Fibroblast of lung (primary cell): ENCODE measurements at regions not wholly inside any gene's neighbourhood (a gene's known extent, or its start where the extent isn't known, plus 50 kb on each side); places are given as distances from the start of the nearest gene placed in this dataset.
A peak's percentile ranks its signal among the peaks of the same experiment; 100 is the strongest.

Experiments
- DNase-seq, 2 donors: peaks; one replicate each; pipeline versions ENCODE4 v3.0.0 to v3.0.0-alpha.2; 2010; ENCODE audit warnings: low read depth in 2 of 2
- H2AFZ ChIP-seq: 2 replicates; pipeline ENCODE4 v1.5.1; 2012; ENCODE audit warnings: low read length, control low read depth, inconsistent platforms
- H3K27ac ChIP-seq: 2 replicates; pipeline ENCODE4 v1.5.1; 2011; ENCODE audit warnings: low read length, control low read depth; ENCODE audit not compliant: insufficient read depth
- H3K27me3 ChIP-seq: 2 replicates; pipeline ENCODE4 v1.5.1; 2011; ENCODE audit warnings: mild to moderate bottlenecking, low read length; ENCODE audit not compliant: control insufficient read depth, insufficient read depth
- H3K36me3 ChIP-seq: 2 replicates; pipeline ENCODE4 v1.5.1; 2011; ENCODE audit warnings: low read length; ENCODE audit not compliant: control insufficient read depth, insufficient read depth
- H3K4me1 ChIP-seq: 2 replicates; pipeline ENCODE4 v1.5.1; 2011; ENCODE audit warnings: low read length; ENCODE audit not compliant: control insufficient read depth, insufficient read depth; ENCODE audit errors: extremely low read depth
- H3K4me2 ChIP-seq: 2 replicates; pipeline ENCODE4 v1.5.1; 2011; ENCODE audit warnings: low read length, control low read depth; ENCODE audit not compliant: insufficient read depth; ENCODE audit errors: extremely low read depth
- H3K4me3 ChIP-seq, 4 experiments: fragments of 200-600 bp in 1 of 4; sonication (generic) in 1 of 4; replicated peaks in 1 of 4; 2 replicates each; pipeline ENCODE4 v1.5.1; 2011 to 2016; ENCODE audit warnings: low read length in 4 of 4, low read depth in 3 of 4, mild to moderate bottlenecking in 3 of 4, control low read depth in 2 of 4, inconsistent platforms in 1 of 4, mixed read lengths in 1 of 4; ENCODE audit not compliant: insufficient read depth in 1 of 4; ENCODE audit errors: control extremely low read depth in 1 of 4
- H3K79me2 ChIP-seq: 2 replicates; pipeline ENCODE4 v1.5.1; 2012; ENCODE audit warnings: mild to moderate bottlenecking, low read length, inconsistent platforms; ENCODE audit not compliant: control insufficient read depth, insufficient read depth
- H3K9ac ChIP-seq: 2 replicates; pipeline ENCODE4 v1.5.1; 2011; ENCODE audit warnings: mild to moderate bottlenecking, low read length, control low read depth; ENCODE audit not compliant: insufficient read depth
- H3K9me3 ChIP-seq: 2 replicates; pipeline ENCODE4 v1.5.1; 2012; ENCODE audit warnings: low read depth, low read length; ENCODE audit not compliant: control insufficient read depth, insufficient read depth
- H4K20me1 ChIP-seq: 2 replicates; pipeline ENCODE4 v1.5.1; 2011; ENCODE audit warnings: low read length; ENCODE audit not compliant: control insufficient read depth, insufficient read depth; ENCODE audit errors: extremely low read depth
- CTCF ChIP-seq, 2 donors: IDR thresholded peaks in 1 of 2; conservative IDR thresholded peaks in 1 of 2; 1 replicate in 1 of 2; 2 replicates in 1 of 2; pipeline ENCODE4 v1.5.1; 2011 to 2012; ENCODE audit warnings: low read length in 2 of 2, control low read depth in 1 of 2, inconsistent platforms in 1 of 2, low read depth in 1 of 2, mild to moderate bottlenecking in 1 of 2
- EZH2 ChIP-seq: IDR thresholded peaks from 2 replicates; pipeline ENCODE4 v1.5.1; 2012; ENCODE audit warnings: low read length, control low read depth, mild to moderate bottlenecking; ENCODE audit errors: missing control alignments

- no peaks in the 10 kb centered on the region for H3K36me3 ChIP-seq
- no peak overlapping the region for H3K4me3 ChIP-seq
- H3K4me2 ChIP-seq = no peak overlapping the region
- H3K27me3 ChIP-seq = no peaks in the 10 kb centered on the region
- no peak overlapping the region for H3K27ac ChIP-seq
- H3K4me1 ChIP-seq = no peaks in the 10 kb centered on the region
- no peaks in the 10 kb centered on the region for H3K9me3 ChIP-seq
- no peak overlapping the region for H3K9ac ChIP-seq
- TF ChIP-seq EZH2 (no peak), CTCF (conservative IDR thresholded peaks at IDR 0.05 in 1 of 2, IDR thresholded peaks at IDR 0.05 in 1 of 2; ENCODE audit: low read depth in 1 of 2, low read length in 2 of 2) (no peak)
- DNase-seq = no peak
- H3K79me2 ChIP-seq = no peaks in the 10 kb centered on the region
- no peak overlapping the region for H2AFZ ChIP-seq
- no peaks in the 10 kb centered on the region for H4K20me1 ChIP-seq
These were observed 776.0 kb downstream of the DACH1 start for GRCh38 chr13:71090990-71091389.

DNA sequence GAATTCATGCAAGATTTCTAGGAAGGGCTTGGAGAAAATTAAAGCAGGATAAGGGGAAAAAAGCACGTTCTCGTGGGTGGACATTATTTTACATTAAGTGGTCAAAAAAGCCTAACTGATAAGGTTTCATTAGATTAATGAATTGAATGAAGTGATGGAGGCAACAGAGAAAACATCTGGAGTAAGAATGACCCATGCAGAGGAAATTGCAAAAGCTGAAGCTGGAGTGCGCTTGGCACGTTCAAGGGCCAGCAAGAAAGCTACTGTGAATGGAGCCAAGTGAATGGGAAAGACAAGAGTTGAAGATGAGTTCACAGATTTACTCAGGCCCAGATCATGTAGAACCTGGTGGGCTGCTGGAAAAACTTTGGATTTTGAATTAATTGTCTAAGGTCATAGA lies 777.9 kb downstream of the DACH1 start:
- no peak overlapping the region for H3K4me2 ChIP-seq
- no peak overlapping the region for H3K4me3 ChIP-seq
- H3K4me1 ChIP-seq = no peaks in the 10 kb centered on the region
- TF ChIP-seq EZH2 = no peak
- TF ChIP-seq CTCF (conservative IDR thresholded peaks at IDR 0.05 in 1 of 2, IDR thresholded peaks at IDR 0.05 in 1 of 2; ENCODE audit: low read depth in 1 of 2, low read length in 2 of 2) = no peak
- no peaks in the 10 kb centered on the region for H3K27me3 ChIP-seq
- no peaks in the 10 kb centered on the region for H3K9me3 ChIP-seq
- H3K27ac ChIP-seq = no peak overlapping the region
- peak in 1 of 2 donors; percentile 3 for DNase-seq
- no peak overlapping the region for H3K9ac ChIP-seq
- H2AFZ ChIP-seq = no peak overlapping the region
- no peaks in the 10 kb centered on the region for H3K36me3 ChIP-seq
- H3K79me2 ChIP-seq = no peaks in the 10 kb centered on the region
- no peaks in the 10 kb centered on the region for H4K20me1 ChIP-seq

GRCh38 chr13:71087432-71087831 lies 779.6 kb downstream of the DACH1 start:
- Histone ChIP-seq H3K9ac (no peak overlapping the region), H3K4me3 (no peak overlapping the region), H3K4me2 (no peak overlapping the region), H3K79me2 (no peaks in the 10 kb centered on the region), H3K4me1 (no peaks in the 10 kb centered on the region), H3K9me3 (no peaks in the 10 kb centered on the region), H4K20me1 (no peaks in the 10 kb centered on the region), H3K36me3 (no peaks in the 10 kb centered on the region), H3K27me3 (no peaks in the 10 kb centered on the region), H3K27ac (no peak overlapping the region), H2AFZ (no peak overlapping the region)
- DNase-seq = no peak
- TF ChIP-seq CTCF (conservative IDR thresholded peaks at IDR 0.05 in 1 of 2, IDR thresholded peaks at IDR 0.05 in 1 of 2; ENCODE audit: low read depth in 1 of 2, low read length in 2 of 2) = no peak
- TF ChIP-seq EZH2 = no peak
